ENCODE measurements at regions not wholly inside any gene's neighbourhood (a gene's known extent, or its start where the extent isn't known, plus 50 kb on each side); places are given as distances from the start of the nearest gene placed in this dataset.

DNA sequence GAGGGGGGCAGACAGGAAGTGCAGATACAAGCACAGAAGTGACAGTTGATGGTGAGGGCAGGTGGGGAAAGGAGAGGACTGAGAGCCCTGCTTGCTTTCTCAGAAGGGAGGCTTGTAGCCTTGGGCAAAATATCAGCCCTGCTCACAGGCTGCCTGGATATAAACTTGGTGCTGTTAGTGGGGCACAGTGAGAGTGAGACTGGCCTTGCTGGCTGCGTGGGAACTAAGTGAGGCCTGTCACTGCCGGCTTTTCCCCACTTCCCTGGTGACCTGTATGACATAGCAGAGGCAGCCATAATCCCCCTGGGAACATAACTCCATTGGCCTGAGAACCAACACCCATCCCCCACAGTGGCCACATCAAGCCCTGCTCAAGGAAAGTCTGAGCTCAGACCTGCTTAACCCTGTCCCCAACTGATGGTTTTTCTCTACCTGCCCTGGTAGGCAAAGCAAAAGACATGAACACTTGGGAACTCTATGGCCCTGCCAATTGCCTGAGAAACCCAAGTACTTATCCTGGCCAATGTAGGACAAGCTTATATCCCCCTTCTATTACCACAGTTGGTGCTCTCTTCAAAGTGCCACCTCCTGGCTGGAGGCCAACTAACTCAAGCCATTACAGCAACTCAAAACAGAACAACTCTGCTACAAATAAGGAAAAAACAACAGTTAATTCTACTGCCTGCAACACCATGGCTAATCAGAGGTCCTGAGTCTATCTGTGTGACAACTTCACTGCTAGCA, 472.7 kb downstream of the PLPP3 start:
- TF ChIP-seq RAD51 (IDR thresholded peaks at IDR 0.05; ENCODE audit: borderline replicate concordance) = no peak
- TF ChIP-seq, protein P1, sequence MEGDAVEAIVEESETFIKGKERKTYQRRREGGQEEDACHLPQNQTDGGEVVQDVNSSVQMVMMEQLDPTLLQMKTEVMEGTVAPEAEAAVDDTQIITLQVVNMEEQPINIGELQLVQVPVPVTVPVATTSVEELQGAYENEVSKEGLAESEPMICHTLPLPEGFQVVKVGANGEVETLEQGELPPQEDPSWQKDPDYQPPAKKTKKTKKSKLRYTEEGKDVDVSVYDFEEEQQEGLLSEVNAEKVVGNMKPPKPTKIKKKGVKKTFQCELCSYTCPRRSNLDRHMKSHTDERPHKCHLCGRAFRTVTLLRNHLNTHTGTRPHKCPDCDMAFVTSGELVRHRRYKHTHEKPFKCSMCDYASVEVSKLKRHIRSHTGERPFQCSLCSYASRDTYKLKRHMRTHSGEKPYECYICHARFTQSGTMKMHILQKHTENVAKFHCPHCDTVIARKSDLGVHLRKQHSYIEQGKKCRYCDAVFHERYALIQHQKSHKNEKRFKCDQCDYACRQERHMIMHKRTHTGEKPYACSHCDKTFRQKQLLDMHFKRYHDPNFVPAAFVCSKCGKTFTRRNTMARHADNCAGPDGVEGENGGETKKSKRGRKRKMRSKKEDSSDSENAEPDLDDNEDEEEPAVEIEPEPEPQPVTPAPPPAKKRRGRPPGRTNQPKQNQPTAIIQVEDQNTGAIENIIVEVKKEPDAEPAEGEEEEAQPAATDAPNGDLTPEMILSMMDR (CRISPR knock-in tag; IDR thresholded peaks at IDR 0.05) = no peak
- TF ChIP-seq POLR2AphosphoS5 (IDR thresholded peaks at IDR 0.05; ENCODE audit: low read depth, low read length) = no peak
- TF ChIP-seq, protein P2, sequence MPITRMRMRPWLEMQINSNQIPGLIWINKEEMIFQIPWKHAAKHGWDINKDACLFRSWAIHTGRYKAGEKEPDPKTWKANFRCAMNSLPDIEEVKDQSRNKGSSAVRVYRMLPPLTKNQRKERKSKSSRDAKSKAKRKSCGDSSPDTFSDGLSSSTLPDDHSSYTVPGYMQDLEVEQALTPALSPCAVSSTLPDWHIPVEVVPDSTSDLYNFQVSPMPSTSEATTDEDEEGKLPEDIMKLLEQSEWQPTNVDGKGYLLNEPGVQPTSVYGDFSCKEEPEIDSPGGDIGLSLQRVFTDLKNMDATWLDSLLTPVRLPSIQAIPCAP (CRISPR knock-in tag; IDR thresholded peaks at IDR 0.05; ENCODE audit: low read depth) = no peak
- no peak for TF ChIP-seq SUZ12 (IDR thresholded peaks at IDR 0.05; ENCODE audit: low read depth, low read length)
- TF ChIP-seq HNRNPUL1 (IDR thresholded peaks at IDR 0.05; ENCODE audit: low read depth, low read length) = no peak
- TF ChIP-seq ZNF563 (CRISPR knock-in tag; IDR thresholded peaks at IDR 0.05) = no peak
- TF ChIP-seq DNMT1 (CRISPR knock-in tag; IDR thresholded peaks at IDR 0.05) = no peak
- TF ChIP-seq JUN (CRISPR knock-in tag; IDR thresholded peaks at IDR 0.05) = no peak
